Large intestine (tissue), 3 donors: ENCODE measurements at regions not wholly inside any gene's neighbourhood (a gene's known extent, or its start where the extent isn't known, plus 50 kb on each side); places are given as distances from the start of the nearest gene placed in this dataset.

Experiments
- DNase-seq, 2 donors: peaks; one replicate each; pipeline versions ENCODE4 v3.0.0 to v3.0.0-alpha.2; 2013
- H3K27ac ChIP-seq: one replicate; pipeline ENCODE4 v1.5.1; 2013; ENCODE audit warnings: low read length
- H3K27me3 ChIP-seq: 2 replicates; pipeline ENCODE4 v1.6.1; 2013; ENCODE audit warnings: low read length; ENCODE audit not compliant: control insufficient read depth, insufficient read depth
- H3K36me3 ChIP-seq: 2 replicates; pipeline ENCODE4 v1.6.1; 2013; ENCODE audit warnings: low read length; ENCODE audit not compliant: control insufficient read depth, insufficient read depth
- H3K4me1 ChIP-seq: one replicate; pipeline ENCODE4 v1.6.1; 2013; ENCODE audit warnings: low read length; ENCODE audit not compliant: control insufficient read depth, insufficient read depth
- H3K4me3 ChIP-seq: one replicate; pipeline ENCODE4 v1.5.1; 2013; ENCODE audit warnings: low read length
- H3K9me3 ChIP-seq: one replicate; pipeline ENCODE4 v1.6.1; 2013; ENCODE audit warnings: mild to moderate bottlenecking, low read depth, low read length, moderate library complexity; ENCODE audit not compliant: control insufficient read depth
- WGBS: methylation state at CpG from one replicate; pipeline ENCODE4 v1.1.5; 2013; ENCODE audit warnings: low lambda C conversion rate; ENCODE audit not compliant: insufficient coverage; 5-methylcytosine and 5-hydroxymethylcytosine counted together

DNA sequence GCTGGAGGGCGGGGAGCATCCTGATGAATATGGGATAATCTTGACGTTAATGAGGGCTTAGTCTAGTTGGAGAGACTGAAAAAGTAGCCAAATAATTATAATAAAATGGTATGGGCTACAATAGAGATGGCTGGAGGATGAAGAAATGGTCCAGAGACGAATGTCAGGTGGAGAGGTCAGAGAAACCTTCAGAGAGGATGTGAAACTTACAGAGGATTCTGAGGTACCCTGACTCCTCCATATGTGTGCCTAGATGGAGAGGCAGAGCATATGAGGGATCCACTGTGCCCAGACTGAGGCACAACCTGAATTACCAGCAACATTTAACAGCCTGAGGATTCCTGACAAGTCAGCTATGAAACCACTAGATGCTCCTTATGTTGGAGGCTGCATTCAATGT is 417.0 kb downstream of the ATP23 start:
- Histone ChIP-seq H3K27me3 (no peaks in the 10 kb centered on the region), H3K36me3 (no peaks in the 10 kb centered on the region), H3K4me1 (peaks cover 4% of the 10 kb centered on the region), H3K27ac (no peak overlapping the region), H3K4me3 (no peak overlapping the region), H3K9me3 (no peaks in the 10 kb centered on the region)
- DNase-seq = no peak
- no CpG with 5 or more reads among the region's 3 CpGs for WGBS

DNA sequence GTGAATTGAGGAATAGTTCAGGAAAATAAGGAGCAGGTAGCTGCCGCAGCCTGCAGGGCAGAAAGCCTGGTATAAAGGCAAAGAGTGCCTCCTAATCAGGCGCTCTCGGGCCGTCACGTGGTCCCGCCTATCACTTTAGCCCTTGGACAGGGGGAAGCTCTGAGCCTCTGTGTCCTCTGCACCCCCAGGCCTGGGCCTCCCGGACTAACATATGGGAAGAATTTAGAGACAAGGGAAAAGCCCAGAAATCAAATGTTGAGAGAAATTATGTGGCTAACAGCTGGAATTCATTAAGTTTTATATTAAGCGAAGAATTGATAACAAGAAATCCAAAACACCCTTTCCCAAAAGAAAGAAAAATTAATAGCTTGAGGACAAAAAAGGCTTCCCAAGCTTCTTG is 417.7 kb downstream of the ATP23 start:
- Histone ChIP-seq H3K4me1 (peaks cover 4% of the 10 kb centered on the region), H3K27me3 (no peaks in the 10 kb centered on the region), H3K36me3 (no peaks in the 10 kb centered on the region), H3K4me3 (no peak overlapping the region), H3K9me3 (no peaks in the 10 kb centered on the region), H3K27ac (no peak overlapping the region)
- 90% methylated on average over 1 of the region's 8 CpGs for WGBS
- DNase-seq = peak; percentile 36 to 61

DNA sequence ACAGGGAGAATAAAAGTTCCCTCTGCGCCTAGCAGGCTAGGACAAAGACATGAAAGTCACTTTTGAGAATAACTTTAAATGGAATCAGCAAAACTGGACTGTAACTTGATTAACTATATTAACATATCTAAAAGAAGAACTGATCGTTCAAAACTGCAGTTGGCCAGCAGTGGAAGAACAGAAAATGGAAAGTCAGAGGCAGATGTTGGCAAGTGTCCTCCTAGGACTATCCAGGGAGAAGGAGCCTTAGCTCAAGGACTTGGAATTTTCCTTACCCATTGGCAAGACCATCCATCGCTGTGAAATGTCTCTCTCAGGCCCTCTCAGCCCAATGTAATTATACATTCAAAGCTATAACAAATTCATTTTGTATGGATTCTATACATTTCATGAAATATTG is 419.7 kb downstream of the ATP23 start:
- no peak for DNase-seq
- WGBS = 100% methylated on average over 1 of the region's 3 CpGs
- H3K27me3 ChIP-seq = no peaks in the 10 kb centered on the region
- no peak overlapping the region for H3K4me3 ChIP-seq
- H3K36me3 ChIP-seq = no peaks in the 10 kb centered on the region
- H3K27ac ChIP-seq = no peak overlapping the region
- H3K4me1 ChIP-seq = peaks cover 4% of the 10 kb centered on the region
- H3K9me3 ChIP-seq = no peaks in the 10 kb centered on the region

DNA sequence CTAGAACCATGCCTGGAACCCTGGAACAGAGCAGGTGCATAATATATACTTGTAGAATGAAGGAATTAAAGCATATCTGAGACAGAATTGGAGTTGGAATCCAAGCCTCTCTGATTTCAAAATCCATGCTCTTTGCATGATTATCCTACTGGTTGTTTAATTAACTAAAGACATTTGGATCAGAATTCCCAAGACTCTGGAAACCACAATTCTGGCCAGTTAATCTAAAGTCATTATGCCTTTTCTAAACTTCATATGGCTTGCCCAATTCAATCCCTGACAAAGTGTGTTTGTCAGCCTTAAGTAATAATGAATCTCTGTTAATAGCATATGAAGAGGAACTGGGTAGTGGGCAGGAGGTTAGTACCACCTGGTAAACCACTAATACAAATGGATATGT is 422.6 kb downstream of the ATP23 start:
- Histone ChIP-seq H3K4me1 (no peaks in the 10 kb centered on the region), H3K27me3 (no peaks in the 10 kb centered on the region), H3K36me3 (no peaks in the 10 kb centered on the region), H3K4me3 (no peak overlapping the region), H3K27ac (no peak overlapping the region), H3K9me3 (no peaks in the 10 kb centered on the region)
- DNase-seq = no peak

DNA sequence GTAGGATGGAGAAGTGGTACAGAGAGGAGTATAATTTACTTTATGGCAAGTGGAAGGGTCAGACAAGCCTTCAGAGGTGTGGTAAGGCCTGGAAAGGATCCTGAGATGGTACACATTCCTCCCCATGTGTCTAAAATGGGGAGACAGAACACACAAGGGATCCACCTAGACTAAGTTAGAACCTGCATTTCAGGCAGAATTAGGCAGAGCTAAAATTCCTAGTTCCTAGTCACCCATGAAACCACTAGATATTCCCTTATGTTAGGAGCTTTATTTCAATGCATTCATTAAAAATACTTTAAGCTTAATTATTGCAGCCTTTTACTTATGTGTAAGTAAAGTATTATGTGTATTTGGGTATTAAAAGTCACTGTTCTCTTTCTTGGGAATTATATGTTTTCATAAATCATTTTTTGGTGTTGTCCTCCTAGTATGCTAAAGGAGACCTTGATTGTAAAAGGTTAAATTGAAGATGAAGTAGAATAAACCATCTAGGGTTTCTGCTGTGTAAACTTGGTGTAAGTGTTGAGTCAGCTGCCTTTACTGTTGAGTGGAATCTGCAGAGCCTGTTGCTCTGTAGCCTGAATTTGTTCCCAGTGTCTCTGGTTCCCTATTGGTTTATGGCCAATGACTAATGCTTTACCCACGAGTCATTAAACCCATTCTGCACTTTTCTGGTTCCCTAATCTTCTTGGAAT is 423.2 kb downstream of the ATP23 start:
- no peaks in the 10 kb centered on the region for H3K27me3 ChIP-seq
- DNase-seq = peak in 1 of 2 donors; percentile 24
- H3K27ac ChIP-seq = no peak overlapping the region
- H3K9me3 ChIP-seq = no peaks in the 10 kb centered on the region
- no peaks in the 10 kb centered on the region for H3K4me1 ChIP-seq
- H3K36me3 ChIP-seq = no peaks in the 10 kb centered on the region
- no CpG with 5 or more reads among the region's 1 CpG for WGBS
- no peak overlapping the region for H3K4me3 ChIP-seq

DNA sequence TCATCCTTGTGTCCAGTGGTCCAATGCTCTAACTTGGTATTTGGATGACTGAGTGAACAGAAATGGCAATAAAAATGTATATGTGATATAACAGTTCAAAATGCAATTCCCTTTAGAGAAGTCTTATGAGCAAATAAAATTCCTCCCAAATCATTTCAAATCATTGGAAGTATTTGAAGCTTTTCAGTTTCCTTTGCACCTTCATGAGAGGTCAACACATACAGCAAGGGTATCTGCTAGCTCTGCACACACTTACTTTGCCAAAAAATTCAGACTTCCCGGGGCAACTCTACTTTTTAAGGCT is 423.7 kb downstream of the ATP23 start:
- no peak overlapping the region for H3K27ac ChIP-seq
- no peaks in the 10 kb centered on the region for H3K4me1 ChIP-seq
- no peak for DNase-seq
- no CpG with 5 or more reads among the region's 1 CpG for WGBS
- no peaks in the 10 kb centered on the region for H3K27me3 ChIP-seq
- H3K9me3 ChIP-seq = no peaks in the 10 kb centered on the region
- H3K36me3 ChIP-seq = no peaks in the 10 kb centered on the region
- H3K4me3 ChIP-seq = no peak overlapping the region

DNA sequence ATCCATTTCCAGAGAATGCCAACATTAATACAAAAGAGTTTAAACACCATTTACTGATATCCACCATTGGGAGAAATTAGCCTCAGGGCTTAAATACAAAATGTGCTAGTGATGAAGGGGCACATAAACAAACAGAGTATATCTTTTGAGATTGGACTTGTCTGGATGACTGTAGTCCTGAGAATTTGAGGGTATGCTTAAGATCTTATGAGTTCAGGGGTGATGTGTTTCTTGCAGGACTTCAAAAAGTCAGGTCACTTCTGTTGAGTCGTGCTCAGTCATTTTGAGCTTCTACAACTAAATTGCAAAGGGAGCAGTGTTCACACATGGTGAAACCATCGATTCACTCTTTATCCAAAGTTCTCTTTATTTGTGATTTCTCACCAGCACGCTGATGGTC is 425.7 kb downstream of the ATP23 start:
- H3K27ac ChIP-seq = no peak overlapping the region
- DNase-seq = no peak
- no peaks in the 10 kb centered on the region for H3K9me3 ChIP-seq
- no peaks in the 10 kb centered on the region for H3K27me3 ChIP-seq
- H3K4me1 ChIP-seq = no peaks in the 10 kb centered on the region
- no CpG with 5 or more reads among the region's 3 CpGs for WGBS
- H3K36me3 ChIP-seq = no peaks in the 10 kb centered on the region
- H3K4me3 ChIP-seq = no peak overlapping the region

DNA sequence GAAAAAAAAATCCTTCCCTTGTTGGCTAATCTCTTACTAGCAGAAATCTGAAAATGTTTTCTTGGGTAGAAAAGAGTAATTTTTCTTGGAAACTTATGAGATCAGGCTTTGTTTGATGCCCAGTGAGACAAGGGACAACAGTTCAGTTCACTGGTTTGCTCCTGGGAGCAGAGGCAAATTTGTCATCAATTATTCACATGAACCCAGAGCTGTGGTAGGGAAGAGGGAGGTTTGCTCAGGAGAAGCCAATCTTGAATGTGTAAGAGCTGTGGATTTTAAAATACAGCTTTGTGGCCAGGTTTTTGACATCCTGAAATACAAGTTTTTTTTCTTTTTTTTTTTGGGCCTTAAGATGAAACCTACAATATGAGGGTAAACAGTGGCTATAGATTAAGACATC is 426.6 kb downstream of the ATP23 start:
- no peaks in the 10 kb centered on the region for H3K27me3 ChIP-seq
- no peaks in the 10 kb centered on the region for H3K9me3 ChIP-seq
- H3K4me1 ChIP-seq = no peaks in the 10 kb centered on the region
- no peak for DNase-seq
- H3K36me3 ChIP-seq = no peaks in the 10 kb centered on the region
- H3K4me3 ChIP-seq = no peak overlapping the region
- no peak overlapping the region for H3K27ac ChIP-seq

DNA sequence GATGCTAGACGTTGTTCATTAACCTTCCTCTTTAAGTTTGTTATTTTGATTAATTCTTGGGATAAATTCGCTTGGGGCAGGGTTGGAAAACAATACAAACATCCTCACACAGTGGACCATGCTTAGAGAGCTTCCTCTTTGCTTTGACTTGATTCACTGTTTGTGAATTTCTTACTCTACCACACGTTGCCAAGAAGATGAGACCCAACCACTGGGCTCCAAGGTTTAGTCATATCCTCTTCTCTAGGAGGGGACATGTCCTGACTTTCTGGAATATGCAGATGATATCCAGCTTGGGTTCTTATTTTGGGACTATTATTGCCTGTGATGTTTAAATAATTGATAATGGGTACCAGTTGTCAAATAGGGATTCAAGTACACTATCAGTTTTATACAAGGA is 428.2 kb downstream of the ATP23 start:
- H3K4me3 ChIP-seq = no peak overlapping the region
- DNase-seq = no peak
- no peaks in the 10 kb centered on the region for H3K4me1 ChIP-seq
- no peaks in the 10 kb centered on the region for H3K27me3 ChIP-seq
- no peak overlapping the region for H3K27ac ChIP-seq
- H3K36me3 ChIP-seq = no peaks in the 10 kb centered on the region
- WGBS = 80% methylated on average over 1 of the region's 3 CpGs
- no peaks in the 10 kb centered on the region for H3K9me3 ChIP-seq

DNA sequence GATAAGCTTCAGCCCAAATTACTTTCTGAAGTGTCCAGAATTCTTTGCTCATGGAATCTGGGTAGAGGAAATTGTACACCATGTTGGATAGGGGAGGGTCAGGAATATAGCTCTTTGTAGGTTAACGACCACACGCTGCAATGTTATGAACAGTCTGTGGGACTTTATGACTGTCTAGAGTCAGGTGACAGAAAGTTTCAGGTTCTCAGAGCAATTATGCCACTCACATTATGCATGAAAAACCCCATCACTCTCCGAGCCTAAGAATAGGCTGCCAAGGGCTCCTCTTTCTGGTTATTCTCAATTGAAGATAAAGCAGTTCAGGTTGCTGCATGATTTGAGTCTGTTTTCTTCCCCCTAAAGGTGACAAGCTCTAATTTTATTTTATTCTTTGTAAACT is 430.9 kb downstream of the ATP23 start:
- peak; percentile 17 to 50 for DNase-seq
- no CpG with 5 or more reads among the region's 3 CpGs for WGBS
- Histone ChIP-seq H3K27me3 (no peaks in the 10 kb centered on the region), H3K9me3 (no peaks in the 10 kb centered on the region), H3K27ac (peak overlapping the region; percentile 20), H3K4me1 (no peaks in the 10 kb centered on the region), H3K4me3 (no peak overlapping the region), H3K36me3 (no peaks in the 10 kb centered on the region)

DNA sequence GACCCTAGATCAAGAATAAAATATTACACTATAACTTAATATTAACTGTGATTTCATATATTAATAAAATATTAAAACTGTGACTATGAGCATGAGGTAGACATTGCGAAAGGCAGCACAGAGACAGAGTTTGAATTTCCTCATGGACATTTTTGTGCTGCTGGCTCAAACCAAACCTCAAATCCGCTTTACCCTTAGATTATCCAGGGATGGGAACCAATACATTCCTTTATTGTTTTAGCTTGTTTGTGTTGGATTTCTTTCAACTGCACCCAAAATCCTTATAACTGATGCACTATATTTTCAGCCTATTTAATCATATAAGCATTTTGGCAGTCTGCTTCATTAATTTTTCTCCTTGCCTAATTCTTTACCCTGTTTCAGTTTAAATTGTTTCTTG is 436.7 kb downstream of the ATP23 start:
- 56% methylated on average over 2 of the region's 2 CpGs for WGBS
- H3K4me3 ChIP-seq = no peak overlapping the region
- H3K27me3 ChIP-seq = no peaks in the 10 kb centered on the region
- no peak overlapping the region for H3K27ac ChIP-seq
- no peak for DNase-seq
- H3K4me1 ChIP-seq = no peaks in the 10 kb centered on the region
- no peaks in the 10 kb centered on the region for H3K9me3 ChIP-seq
- no peaks in the 10 kb centered on the region for H3K36me3 ChIP-seq
